GM13977 (cell line): ENCODE measurements at regions not wholly inside any gene's neighbourhood (a gene's known extent, or its start where the extent isn't known, plus 50 kb on each side); places are given as distances from the start of the nearest gene placed in this dataset.

ENCODE experiments used
- DNase-seq: peaks from one replicate; pipeline ENCODE4 v3.0.0; 2012; ENCODE audit warnings: low spot score
- CTCF ChIP-seq: IDR thresholded peaks from 2 replicates; pipeline ENCODE4 v1.5.1; 2012; ENCODE audit warnings: mild to moderate bottlenecking, control low read depth; ENCODE audit not compliant: insufficient read depth; ENCODE audit errors: extremely low read depth, missing control alignments
- in situ Hi-C: fragments of 300-500 bp; cut with MboI; formaldehyde crosslinking; loops from one replicate; pipeline ENCODE4 v1.12.0; 2022; ENCODE audit warnings: low sequenced_read_pairs, low pct_unique_long_range_greater_than_20kb, mixed read lengths, inconsistent platforms; ENCODE audit not compliant: unreplicated experiment

- TF ChIP-seq CTCF = no peak
- in situ Hi-C loops = no loop called here
- DNase-seq = no peak
Measured at GRCh38 chr4:169342906-169343564, 72.3 kb upstream of the SH3RF1 start.

GRCh38 chr4:169342159-169342860, 71.6 kb upstream of the SH3RF1 start:
- DNase-seq = no peak
- in situ Hi-C loops = no loop called here
- no peak for TF ChIP-seq CTCF

GRCh38 chr4:169341490-169341889, 70.7 kb upstream of the SH3RF1 start:
- in situ Hi-C loops = no loop called here
- DNase-seq = peak; percentile 34
- TF ChIP-seq CTCF = no peak

GRCh38 chr4:169340834-169341233, 70.1 kb upstream of the SH3RF1 start:
- in situ Hi-C loops = no loop called here
- no peak for TF ChIP-seq CTCF
- no peak for DNase-seq

GRCh38 chr4:169338241-169338640, 67.5 kb upstream of the SH3RF1 start:
- TF ChIP-seq CTCF = no peak
- DNase-seq = no peak
- in situ Hi-C loops = no loop called here

GRCh38 chr4:169337510-169337909, 66.8 kb upstream of the SH3RF1 start:
- no peak for DNase-seq
- TF ChIP-seq CTCF = no peak
- in situ Hi-C loops = no loop called here
